Heart left ventricle (tissue), 13 donors: ENCODE measurements at regions not wholly inside any gene's neighbourhood (a gene's known extent, or its start where the extent isn't known, plus 50 kb on each side); places are given as distances from the start of the nearest gene placed in this dataset.

Experiments
- POLR2A ChIP-seq, 2 donors: fragments of 450-650 bp; IDR thresholded peaks; one replicate each; pipeline ENCODE4 v1.6.1; 2017; ENCODE audit warnings: antibody characterized with exemption in 2 of 2, mild to moderate bottlenecking in 2 of 2, moderate library complexity in 2 of 2
- TF ChIP-seq, protein P1 (sequence below), 12 donors: fragments of 200-600 bp; sonication (generic) in 4 of 12; IDR thresholded peaks; one replicate each; pipeline versions ENCODE4 v1.5.0 to v1.8.0; 2018 to 2022; ENCODE audit warnings: antibody characterized with exemption in 12 of 12, mild to moderate bottlenecking in 5 of 12
- donor health status: ischemic (EF 13 %, LVEDD 7.1; RV severe dilation, severe dysfunction).
- donor health status: DM: no; HTN: yes; CAD: no.
- donor health status: DM: no; HTN: no; CAD: no.
- donor health status: ischemic (EF 25% LVEDD 6.9; RV normal size, moderate dysfunction).
- donor health status: ischemic (EF 25% LVEDD 5.7; RV mildly dilated, moderate dysfunction).
- donor health status: ischemic (EF 35%, LVEDD 5.7; RV mildly dilated, moderate dysfunction).
- donor health status: nonischemic (EF 11% LVEDD 7.7; RV severe dilation, severe dysfunction).
- donor health status: DM: yes; HTN: yes; CAD: no.
- donor health status: PGD.
- donor health status: ischemic (EF 29% LVEDD 5.4; RV normal size, mild dysfunction).
- donor health status: nonischemic (EF 23%, LVEDD 6.1; RV moderate dilation, normal function).

DNA sequence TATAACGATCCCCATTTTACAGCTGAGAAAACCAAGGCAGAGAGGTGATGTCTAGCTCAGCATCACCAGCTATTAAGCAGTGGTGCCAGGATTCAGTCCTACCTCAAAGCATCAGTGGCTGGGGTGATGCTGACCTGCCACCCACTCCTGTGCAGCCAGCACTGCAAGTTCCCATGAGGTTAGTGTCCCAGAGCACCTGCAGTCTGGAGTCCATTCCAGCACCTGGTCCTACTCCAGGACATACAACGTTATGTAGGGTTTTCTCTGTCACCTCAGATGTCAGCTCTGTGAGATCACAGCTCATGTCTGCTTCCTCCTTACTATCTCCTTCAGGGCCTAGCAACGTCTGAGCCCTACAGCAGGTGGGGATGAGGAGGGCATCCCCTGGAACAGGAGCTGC lies 328.0 kb upstream of the HS6ST1 start:
- TF ChIP-seq, protein P1, sequence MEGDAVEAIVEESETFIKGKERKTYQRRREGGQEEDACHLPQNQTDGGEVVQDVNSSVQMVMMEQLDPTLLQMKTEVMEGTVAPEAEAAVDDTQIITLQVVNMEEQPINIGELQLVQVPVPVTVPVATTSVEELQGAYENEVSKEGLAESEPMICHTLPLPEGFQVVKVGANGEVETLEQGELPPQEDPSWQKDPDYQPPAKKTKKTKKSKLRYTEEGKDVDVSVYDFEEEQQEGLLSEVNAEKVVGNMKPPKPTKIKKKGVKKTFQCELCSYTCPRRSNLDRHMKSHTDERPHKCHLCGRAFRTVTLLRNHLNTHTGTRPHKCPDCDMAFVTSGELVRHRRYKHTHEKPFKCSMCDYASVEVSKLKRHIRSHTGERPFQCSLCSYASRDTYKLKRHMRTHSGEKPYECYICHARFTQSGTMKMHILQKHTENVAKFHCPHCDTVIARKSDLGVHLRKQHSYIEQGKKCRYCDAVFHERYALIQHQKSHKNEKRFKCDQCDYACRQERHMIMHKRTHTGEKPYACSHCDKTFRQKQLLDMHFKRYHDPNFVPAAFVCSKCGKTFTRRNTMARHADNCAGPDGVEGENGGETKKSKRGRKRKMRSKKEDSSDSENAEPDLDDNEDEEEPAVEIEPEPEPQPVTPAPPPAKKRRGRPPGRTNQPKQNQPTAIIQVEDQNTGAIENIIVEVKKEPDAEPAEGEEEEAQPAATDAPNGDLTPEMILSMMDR (IDR thresholded peaks at IDR 0.05) = no peak
- TF ChIP-seq POLR2A (IDR thresholded peaks at IDR 0.05) = no peak
